GM12873 (cell line): ENCODE measurements at regions not wholly inside any gene's neighbourhood (a gene's known extent, or its start where the extent isn't known, plus 50 kb on each side); places are given as distances from the start of the nearest gene placed in this dataset.

Source experiments
- TF ChIP-seq, protein P1 (sequence below): IDR thresholded peaks from 2 replicates; pipeline ENCODE4 v1.5.1; 2012; ENCODE audit warnings: low read depth, mild to moderate bottlenecking, moderate library complexity, low read length, control low read depth; ENCODE audit not compliant: insufficient read depth; ENCODE audit errors: missing control alignments

DNA sequence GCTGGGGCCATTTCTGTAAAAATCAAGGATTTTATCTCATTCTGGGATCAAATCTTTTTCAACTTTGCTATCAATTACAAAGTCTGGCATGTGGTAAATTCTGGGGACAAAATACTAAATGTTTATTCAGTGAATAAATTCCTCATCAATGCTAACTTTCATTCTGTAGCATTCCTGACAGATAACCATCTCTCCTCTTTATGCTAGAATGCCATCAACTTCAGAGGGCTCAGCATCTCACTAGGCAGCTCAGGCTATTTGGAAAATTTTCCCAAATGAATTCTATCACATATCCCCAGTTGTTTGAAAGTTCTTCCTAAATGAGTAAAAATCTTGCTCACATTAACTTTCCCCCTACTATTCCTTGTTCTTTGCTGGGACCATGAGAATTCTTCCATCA lies 163.0 kb upstream of the DAB1 start:
- TF ChIP-seq, protein P1, sequence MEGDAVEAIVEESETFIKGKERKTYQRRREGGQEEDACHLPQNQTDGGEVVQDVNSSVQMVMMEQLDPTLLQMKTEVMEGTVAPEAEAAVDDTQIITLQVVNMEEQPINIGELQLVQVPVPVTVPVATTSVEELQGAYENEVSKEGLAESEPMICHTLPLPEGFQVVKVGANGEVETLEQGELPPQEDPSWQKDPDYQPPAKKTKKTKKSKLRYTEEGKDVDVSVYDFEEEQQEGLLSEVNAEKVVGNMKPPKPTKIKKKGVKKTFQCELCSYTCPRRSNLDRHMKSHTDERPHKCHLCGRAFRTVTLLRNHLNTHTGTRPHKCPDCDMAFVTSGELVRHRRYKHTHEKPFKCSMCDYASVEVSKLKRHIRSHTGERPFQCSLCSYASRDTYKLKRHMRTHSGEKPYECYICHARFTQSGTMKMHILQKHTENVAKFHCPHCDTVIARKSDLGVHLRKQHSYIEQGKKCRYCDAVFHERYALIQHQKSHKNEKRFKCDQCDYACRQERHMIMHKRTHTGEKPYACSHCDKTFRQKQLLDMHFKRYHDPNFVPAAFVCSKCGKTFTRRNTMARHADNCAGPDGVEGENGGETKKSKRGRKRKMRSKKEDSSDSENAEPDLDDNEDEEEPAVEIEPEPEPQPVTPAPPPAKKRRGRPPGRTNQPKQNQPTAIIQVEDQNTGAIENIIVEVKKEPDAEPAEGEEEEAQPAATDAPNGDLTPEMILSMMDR: no peak

DNA sequence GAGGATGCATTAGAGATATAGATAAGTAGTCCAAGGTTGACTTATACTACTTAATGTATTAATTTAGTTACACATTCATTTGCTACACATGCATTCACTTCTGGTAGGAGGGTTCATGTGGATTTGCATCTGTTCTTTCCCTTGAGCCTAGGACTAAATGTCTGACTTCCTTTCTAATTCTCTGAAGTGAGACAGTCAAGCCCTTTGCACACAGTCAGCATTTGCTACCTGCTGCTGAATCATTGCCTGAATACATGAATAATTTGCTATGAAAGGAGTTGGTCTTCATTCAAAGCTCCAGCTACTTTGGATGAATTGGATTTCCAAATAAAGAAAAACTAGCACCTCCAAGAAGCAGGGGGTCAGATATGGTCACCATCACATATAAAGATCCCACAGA lies 154.8 kb upstream of the DAB1 start:
- TF ChIP-seq, protein P1: no peak

DNA sequence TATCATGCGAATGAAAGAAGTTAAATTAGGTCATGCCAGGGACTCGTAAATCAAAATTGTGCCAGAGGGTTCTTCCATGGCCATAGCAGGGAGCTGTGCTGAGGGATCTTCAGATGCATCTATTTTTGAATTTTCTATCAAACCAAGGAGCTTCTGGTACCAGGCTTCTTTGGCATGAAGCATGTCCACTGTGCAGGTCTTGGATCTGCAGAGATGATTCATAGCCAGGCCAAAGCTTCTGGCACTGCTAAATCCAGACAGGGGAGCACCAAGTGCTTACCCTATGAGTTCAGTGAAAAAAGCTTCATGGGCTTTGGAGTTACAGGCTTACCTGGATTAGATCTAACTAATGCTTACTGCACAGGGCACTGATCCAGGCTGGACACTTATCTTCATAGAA lies 154.2 kb upstream of the DAB1 start:
- TF ChIP-seq, protein P1: no peak

- TF ChIP-seq, protein P1: no peak
Observed at GRCh38 chr1:57576756-57577155, 152.9 kb upstream of the DAB1 start.

DNA sequence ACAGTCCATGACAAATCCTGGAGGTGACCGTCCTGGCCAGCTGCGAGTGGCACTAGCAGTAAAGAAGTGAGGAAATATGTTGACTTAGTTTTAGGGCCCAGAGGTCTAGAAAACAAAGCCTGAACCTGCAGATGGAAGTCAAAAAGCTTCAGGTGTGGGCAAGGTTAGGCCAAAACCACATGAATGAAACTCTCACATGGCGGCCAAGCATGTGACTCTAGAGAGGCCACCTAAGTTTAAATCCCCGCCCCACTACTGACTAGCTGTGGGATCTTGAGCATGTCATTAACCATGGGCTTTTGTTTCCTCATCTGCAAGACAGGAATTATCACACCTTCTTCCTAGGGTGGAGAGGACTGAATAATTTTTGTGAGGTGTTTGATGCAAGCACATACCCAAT lies 148.2 kb upstream of the DAB1 start:
- TF ChIP-seq, protein P1: no peak

GRCh38 chr1:57553666-57554065 lies 129.8 kb upstream of the DAB1 start:
- TF ChIP-seq, protein P1: no peak

- TF ChIP-seq, protein P1: no peak
Observed at GRCh38 chr1:57551476-57551875, 127.6 kb upstream of the DAB1 start.
